A549 (cell line): ENCODE measurements at regions not wholly inside any gene's neighbourhood (a gene's known extent, or its start where the extent isn't known, plus 50 kb on each side); places are given as distances from the start of the nearest gene placed in this dataset.

ENCODE experiments used
- EP300 ChIP-seq, 2 experiments: fragments of >200 bp; sonication (Bioruptor Twin); formaldehyde crosslinking; IDR thresholded peaks; 2 replicates in 1 of 2; 3 replicates in 1 of 2; pipeline ENCODE4 v1.6.1; 2016 to 2017
- ESRRA ChIP-seq: fragments of 150-350 bp; IDR thresholded peaks from 2 replicates; pipeline ENCODE4 v1.6.1; 2014; ENCODE audit warnings: mild to moderate bottlenecking, low read length, borderline replicate concordance
- FOSL2 ChIP-seq, 2 experiments: fragments of 450-650 bp in 1 of 2; fragments of >200 bp in 1 of 2; sonication (Bioruptor Twin) in 1 of 2; formaldehyde crosslinking; IDR thresholded peaks; 2 replicates each; pipeline versions ENCODE4 v1.5.0 to v1.6.1; 2016 to 2020; ENCODE audit warnings: mild to moderate bottlenecking in 1 of 2, moderate library complexity in 1 of 2
- JUNB ChIP-seq: fragments of >200 bp; sonication (Bioruptor Twin); formaldehyde crosslinking; IDR thresholded peaks from 2 replicates; pipeline ENCODE4 v1.6.1; 2016
- MYC ChIP-seq: IDR thresholded peaks from 2 replicates; pipeline ENCODE4 v1.6.1; 2012; ENCODE audit warnings: mild to moderate bottlenecking, inconsistent platforms, low read length, improper control_type of control experiment, borderline replicate concordance
- NFE2L2 ChIP-seq: fragments of 150-350 bp; conservative IDR thresholded peaks from 2 replicates; pipeline ENCODE4 v1.6.1; 2014; ENCODE audit warnings: low read length
- POLR2A ChIP-seq: IDR thresholded peaks from 2 replicates; pipeline ENCODE4 v1.6.1; 2012; ENCODE audit warnings: mild to moderate bottlenecking, low read length
- POLR2AphosphoS2 ChIP-seq: conservative IDR thresholded peaks from 2 replicates; pipeline ENCODE4 v1.6.1; 2012; ENCODE audit warnings: low read length, improper control_type of control experiment, inconsistent platforms
- TF ChIP-seq, protein P1 (sequence below): fragments of >200 bp; sonication (Bioruptor Twin); formaldehyde crosslinking; IDR thresholded peaks from 3 replicates; pipeline ENCODE4 v1.5.1; 2016
- TF ChIP-seq, protein P2 (sequence below): fragments of 450-650 bp; IDR thresholded peaks from 2 replicates; pipeline ENCODE4 v1.6.1; 2014; ENCODE audit warnings: antibody characterized with exemption
- TF ChIP-seq, protein P3 (sequence below): fragments of 150-350 bp; IDR thresholded peaks from 2 replicates; pipeline ENCODE4 v1.6.1; 2014; ENCODE audit warnings: low read depth, mild to moderate bottlenecking, low read length
- TF ChIP-seq, protein P4 (sequence below): fragments of 250-450 bp; sonication (Bioruptor Pico); IDR thresholded peaks from 2 replicates; pipeline ENCODE4 v1.5.0; 2021; ENCODE audit warnings: mild to moderate bottlenecking, moderate library complexity, borderline replicate concordance

DNA sequence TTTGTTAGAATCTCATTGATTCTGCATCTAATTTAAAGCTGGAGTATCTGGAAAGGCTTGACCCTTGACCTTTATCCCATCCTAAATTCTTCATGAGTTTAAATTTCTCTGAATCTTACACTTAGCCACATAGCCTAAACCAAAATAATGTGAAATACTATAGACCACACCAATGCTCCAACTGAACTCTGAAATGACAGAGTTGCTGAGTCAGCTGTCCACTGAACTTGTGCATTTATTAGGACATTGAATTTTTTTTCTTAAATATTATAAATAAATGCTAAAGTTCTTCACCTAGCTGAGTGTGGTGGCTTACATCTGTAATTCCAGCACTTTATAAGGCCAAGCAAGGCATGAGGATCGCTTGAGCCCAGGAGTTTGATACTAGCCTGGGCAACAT is 390.9 kb upstream of the PFKP start:
- TF ChIP-seq, protein P1, sequence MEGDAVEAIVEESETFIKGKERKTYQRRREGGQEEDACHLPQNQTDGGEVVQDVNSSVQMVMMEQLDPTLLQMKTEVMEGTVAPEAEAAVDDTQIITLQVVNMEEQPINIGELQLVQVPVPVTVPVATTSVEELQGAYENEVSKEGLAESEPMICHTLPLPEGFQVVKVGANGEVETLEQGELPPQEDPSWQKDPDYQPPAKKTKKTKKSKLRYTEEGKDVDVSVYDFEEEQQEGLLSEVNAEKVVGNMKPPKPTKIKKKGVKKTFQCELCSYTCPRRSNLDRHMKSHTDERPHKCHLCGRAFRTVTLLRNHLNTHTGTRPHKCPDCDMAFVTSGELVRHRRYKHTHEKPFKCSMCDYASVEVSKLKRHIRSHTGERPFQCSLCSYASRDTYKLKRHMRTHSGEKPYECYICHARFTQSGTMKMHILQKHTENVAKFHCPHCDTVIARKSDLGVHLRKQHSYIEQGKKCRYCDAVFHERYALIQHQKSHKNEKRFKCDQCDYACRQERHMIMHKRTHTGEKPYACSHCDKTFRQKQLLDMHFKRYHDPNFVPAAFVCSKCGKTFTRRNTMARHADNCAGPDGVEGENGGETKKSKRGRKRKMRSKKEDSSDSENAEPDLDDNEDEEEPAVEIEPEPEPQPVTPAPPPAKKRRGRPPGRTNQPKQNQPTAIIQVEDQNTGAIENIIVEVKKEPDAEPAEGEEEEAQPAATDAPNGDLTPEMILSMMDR: no peak
- TF ChIP-seq, protein P2, sequence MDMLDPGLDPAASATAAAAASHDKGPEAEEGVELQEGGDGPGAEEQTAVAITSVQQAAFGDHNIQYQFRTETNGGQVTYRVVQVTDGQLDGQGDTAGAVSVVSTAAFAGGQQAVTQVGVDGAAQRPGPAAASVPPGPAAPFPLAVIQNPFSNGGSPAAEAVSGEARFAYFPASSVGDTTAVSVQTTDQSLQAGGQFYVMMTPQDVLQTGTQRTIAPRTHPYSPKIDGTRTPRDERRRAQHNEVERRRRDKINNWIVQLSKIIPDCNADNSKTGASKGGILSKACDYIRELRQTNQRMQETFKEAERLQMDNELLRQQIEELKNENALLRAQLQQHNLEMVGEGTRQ: no peak
- TF ChIP-seq ESRRA (no peak), FOSL2 (IDR thresholded peaks at IDR 0.05) (no peak), FOSL2 (CRISPR knock-in tag; IDR thresholded peaks at IDR 0.05) (no peak), POLR2A (no peak), JUNB (no peak), EP300 (IDR thresholded peaks at IDR 0.05) (no peak), POLR2AphosphoS2 (no peak), NFE2L2 (no peak), MYC (no peak)
- TF ChIP-seq, protein P3, sequence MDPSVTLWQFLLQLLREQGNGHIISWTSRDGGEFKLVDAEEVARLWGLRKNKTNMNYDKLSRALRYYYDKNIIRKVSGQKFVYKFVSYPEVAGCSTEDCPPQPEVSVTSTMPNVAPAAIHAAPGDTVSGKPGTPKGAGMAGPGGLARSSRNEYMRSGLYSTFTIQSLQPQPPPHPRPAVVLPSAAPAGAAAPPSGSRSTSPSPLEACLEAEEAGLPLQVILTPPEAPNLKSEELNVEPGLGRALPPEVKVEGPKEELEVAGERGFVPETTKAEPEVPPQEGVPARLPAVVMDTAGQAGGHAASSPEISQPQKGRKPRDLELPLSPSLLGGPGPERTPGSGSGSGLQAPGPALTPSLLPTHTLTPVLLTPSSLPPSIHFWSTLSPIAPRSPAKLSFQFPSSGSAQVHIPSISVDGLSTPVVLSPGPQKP: no peak
- TF ChIP-seq, protein P4, sequence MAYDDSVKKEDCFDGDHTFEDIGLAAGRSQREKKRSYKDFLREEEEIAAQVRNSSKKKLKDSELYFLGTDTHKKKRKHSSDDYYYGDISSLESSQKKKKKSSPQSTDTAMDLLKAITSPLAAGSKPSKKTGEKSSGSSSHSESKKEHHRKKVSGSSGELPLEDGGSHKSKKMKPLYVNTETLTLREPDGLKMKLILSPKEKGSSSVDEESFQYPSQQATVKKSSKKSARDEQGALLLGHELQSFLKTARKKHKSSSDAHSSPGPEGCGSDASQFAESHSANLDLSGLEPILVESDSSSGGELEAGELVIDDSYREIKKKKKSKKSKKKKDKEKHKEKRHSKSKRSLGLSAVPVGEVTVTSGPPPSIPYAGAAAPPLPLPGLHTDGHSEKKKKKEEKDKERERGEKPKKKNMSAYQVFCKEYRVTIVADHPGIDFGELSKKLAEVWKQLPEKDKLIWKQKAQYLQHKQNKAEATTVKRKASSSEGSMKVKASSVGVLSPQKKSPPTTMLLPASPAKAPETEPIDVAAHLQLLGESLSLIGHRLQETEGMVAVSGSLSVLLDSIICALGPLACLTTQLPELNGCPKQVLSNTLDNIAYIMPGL (CRISPR knock-in tag): no peak
